Left ventricle myocardium inferior (tissue), 1 donor: ENCODE measurements at regions not wholly inside any gene's neighbourhood (a gene's known extent, or its start where the extent isn't known, plus 50 kb on each side); places are given as distances from the start of the nearest gene placed in this dataset.

Experiments
- DNase-seq: peaks from one replicate; pipeline ENCODE4 v3.0.0-alpha.2; 2020
- H3K27ac ChIP-seq: fragments of 200-600 bp; replicated peaks from 2 replicates; pipeline ENCODE4 v1.8.0; 2021
- H3K27me3 ChIP-seq: fragments of 200-600 bp; 2 replicates; pipeline ENCODE4 v1.8.0; 2021; ENCODE audit warnings: low read depth
- H3K36me3 ChIP-seq: fragments of 200-600 bp; 2 replicates; pipeline ENCODE4 v1.8.0; 2021
- H3K4me1 ChIP-seq: fragments of 200-600 bp; 2 replicates; pipeline ENCODE4 v1.8.0; 2021
- H3K4me3 ChIP-seq: fragments of 200-600 bp; 2 replicates; pipeline ENCODE4 v1.8.0; 2021; ENCODE audit warnings: mild to moderate bottlenecking, moderate library complexity
- H3K9me3 ChIP-seq: fragments of 200-600 bp; replicated peaks from 2 replicates; pipeline ENCODE4 v1.8.0; 2021
- intact Hi-C: fragments of 100-400 bp; cut with micrococcal nuclease; formaldehyde crosslinking; loops from one replicate; pipeline ENCODE4 v1.11.0; 2022
- TF ChIP-seq, protein P1 (sequence below): fragments of 200-600 bp; IDR thresholded peaks from 2 replicates; pipeline ENCODE4 v1.8.0; 2021; ENCODE audit warnings: antibody characterized with exemption, mild to moderate bottlenecking, borderline replicate concordance
- donor health status: DM: no; HTN: yes; CAD: no; lungs with severe emphysema.

- H3K27me3 ChIP-seq: no peaks in the 10 kb centered on the region
- no peak overlapping the region for H3K27ac ChIP-seq
- no peaks in the 10 kb centered on the region for H3K36me3 ChIP-seq
- no peak for DNase-seq
- TF ChIP-seq, protein P1, sequence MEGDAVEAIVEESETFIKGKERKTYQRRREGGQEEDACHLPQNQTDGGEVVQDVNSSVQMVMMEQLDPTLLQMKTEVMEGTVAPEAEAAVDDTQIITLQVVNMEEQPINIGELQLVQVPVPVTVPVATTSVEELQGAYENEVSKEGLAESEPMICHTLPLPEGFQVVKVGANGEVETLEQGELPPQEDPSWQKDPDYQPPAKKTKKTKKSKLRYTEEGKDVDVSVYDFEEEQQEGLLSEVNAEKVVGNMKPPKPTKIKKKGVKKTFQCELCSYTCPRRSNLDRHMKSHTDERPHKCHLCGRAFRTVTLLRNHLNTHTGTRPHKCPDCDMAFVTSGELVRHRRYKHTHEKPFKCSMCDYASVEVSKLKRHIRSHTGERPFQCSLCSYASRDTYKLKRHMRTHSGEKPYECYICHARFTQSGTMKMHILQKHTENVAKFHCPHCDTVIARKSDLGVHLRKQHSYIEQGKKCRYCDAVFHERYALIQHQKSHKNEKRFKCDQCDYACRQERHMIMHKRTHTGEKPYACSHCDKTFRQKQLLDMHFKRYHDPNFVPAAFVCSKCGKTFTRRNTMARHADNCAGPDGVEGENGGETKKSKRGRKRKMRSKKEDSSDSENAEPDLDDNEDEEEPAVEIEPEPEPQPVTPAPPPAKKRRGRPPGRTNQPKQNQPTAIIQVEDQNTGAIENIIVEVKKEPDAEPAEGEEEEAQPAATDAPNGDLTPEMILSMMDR: no peak
- H3K9me3 ChIP-seq: no peaks in the 10 kb centered on the region
- H3K4me1 ChIP-seq: no peaks in the 10 kb centered on the region
- intact Hi-C loops: no loop called here
- no peak overlapping the region for H3K4me3 ChIP-seq
Observed at GRCh38 chrX:81348388-81348787, 146.5 kb downstream of the SH3BGRL start.

DNA sequence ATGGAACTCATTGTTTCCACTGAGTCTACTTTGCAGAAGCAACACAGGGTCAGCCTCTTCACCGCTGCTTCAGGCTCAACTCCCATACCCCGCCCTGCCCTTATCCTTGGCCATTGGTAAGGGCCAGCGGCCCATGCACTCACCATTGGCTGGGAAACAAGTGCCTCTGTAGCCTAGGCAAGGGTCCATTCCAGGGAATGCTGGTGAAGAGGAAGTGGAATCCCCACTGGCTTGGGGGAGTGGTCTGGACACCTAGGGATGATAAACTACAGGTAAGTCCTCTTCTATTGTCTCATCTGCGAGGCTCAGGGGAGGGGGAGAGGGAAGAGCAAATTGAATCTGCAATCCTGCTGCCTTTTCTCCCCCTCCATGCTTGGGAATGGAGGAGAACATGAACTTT, 153.1 kb downstream of the SH3BGRL start:
- Histone ChIP-seq H3K4me3 (no peak overlapping the region), H3K4me1 (no peaks in the 10 kb centered on the region), H3K36me3 (no peaks in the 10 kb centered on the region), H3K9me3 (no peaks in the 10 kb centered on the region), H3K27ac (peak overlapping the region; percentile 19), H3K27me3 (no peaks in the 10 kb centered on the region)
- DNase-seq: no peak
- TF ChIP-seq, protein P1: no peak
- intact Hi-C loops: no loop called here

DNA sequence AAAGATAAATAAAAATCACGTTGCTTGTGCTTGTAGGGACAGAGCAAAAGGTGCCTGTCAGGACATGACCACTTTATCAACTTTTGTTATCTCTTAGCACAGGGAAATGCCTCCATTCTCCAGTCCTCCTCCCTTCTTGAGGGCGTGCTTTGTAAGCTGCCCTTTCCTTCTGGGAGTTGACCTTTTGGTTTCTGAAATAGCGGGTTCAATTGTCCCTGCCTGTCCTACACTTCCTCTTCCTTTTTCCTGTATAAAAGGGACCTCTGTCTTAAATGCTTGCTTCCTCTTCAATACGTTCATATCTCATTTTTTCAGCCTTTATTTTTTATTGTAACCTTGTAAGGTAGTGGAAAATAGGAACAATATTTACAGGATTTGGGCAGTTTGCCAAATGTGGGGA, 153.5 kb downstream of the SH3BGRL start:
- intact Hi-C loops: no loop called here
- TF ChIP-seq, protein P1: no peak
- Histone ChIP-seq H3K36me3 (no peaks in the 10 kb centered on the region), H3K27ac (peak overlapping the region; percentile 19), H3K9me3 (no peaks in the 10 kb centered on the region), H3K4me3 (no peak overlapping the region), H3K4me1 (no peaks in the 10 kb centered on the region), H3K27me3 (no peaks in the 10 kb centered on the region)
- no peak for DNase-seq

DNA sequence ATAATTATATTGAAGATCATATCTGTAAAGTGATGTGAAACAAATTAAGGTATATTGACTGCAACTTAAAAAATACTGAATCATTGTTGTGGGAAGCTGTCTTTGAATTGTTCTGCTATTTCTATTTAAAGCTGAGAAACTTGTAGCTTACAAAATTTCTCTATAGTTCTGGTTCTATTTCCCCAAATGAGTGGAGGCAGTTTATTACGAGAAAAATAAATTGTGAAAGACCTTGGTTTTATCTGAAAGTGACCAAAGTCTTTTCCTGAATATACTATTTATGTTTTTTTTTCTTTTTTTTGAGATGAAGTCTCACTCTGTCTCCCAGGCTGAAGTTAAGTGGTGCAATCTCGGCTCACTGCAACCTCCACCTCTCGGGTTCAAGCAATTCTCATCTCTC, 165.4 kb downstream of the SH3BGRL start:
- intact Hi-C loops: no loop called here

GRCh38 chrX:81377329-81377728, 175.4 kb downstream of the SH3BGRL start:
- intact Hi-C loops: loop anchor here (10.0 kb wide), 1 partner anchor 203 kb away; no protein-coding TSS in a partner anchor
- TF ChIP-seq, protein P1: peak; percentile 56
- H3K4me1 ChIP-seq: no peaks in the 10 kb centered on the region
- no peak for DNase-seq
- no peak overlapping the region for H3K4me3 ChIP-seq
- no peaks in the 10 kb centered on the region for H3K36me3 ChIP-seq
- no peaks in the 10 kb centered on the region for H3K27me3 ChIP-seq
- no peaks in the 10 kb centered on the region for H3K9me3 ChIP-seq
- H3K27ac ChIP-seq: no peak overlapping the region

More for the DNA sequence above, 165.4 kb downstream of the SH3BGRL start:
- Histone ChIP-seq H3K36me3 (no peaks in the 10 kb centered on the region), H3K27ac (no peak overlapping the region), H3K27me3 (no peaks in the 10 kb centered on the region), H3K9me3 (no peaks in the 10 kb centered on the region), H3K4me1 (no peaks in the 10 kb centered on the region), H3K4me3 (no peak overlapping the region)
- DNase-seq: no peak
- TF ChIP-seq, protein P1: no peak
